Umbilical cord (tissue), 1 donor: ENCODE measurements at regions not wholly inside any gene's neighbourhood (a gene's known extent, or its start where the extent isn't known, plus 50 kb on each side); places are given as distances from the start of the nearest gene placed in this dataset.
"Not testable (repeated sequence)": the region's sequence is repeated elsewhere in the genome, so short reads cannot be mapped to it uniquely, and the experiment has no call there.

ENCODE experiments used
- DNase-seq: peaks from one replicate; pipeline ENCODE4 v3.0.0-alpha.2; 2015; ENCODE audit warnings: low spot score

DNA sequence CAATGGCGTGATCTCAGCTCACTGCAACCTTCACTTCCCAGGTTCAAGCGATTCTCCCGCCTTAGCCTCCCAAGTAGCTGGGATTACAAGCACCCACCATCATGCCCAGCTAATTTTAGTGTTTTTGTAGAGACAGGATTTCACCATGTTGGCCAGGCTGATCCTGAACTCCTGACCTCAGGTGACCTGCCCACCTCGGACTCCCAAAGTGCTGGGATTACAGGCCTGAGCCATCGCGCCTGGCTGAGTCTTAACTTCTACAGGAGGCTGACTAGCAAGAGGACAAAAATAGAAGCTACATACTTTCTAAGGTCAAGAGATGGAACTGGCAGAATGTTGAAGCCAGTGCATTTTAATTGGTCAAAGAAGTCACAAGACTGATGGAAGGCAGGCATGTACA, 2296.2 kb upstream of the RAG2 start:
- DNase-seq, result not testable (repeated sequence)

DNA sequence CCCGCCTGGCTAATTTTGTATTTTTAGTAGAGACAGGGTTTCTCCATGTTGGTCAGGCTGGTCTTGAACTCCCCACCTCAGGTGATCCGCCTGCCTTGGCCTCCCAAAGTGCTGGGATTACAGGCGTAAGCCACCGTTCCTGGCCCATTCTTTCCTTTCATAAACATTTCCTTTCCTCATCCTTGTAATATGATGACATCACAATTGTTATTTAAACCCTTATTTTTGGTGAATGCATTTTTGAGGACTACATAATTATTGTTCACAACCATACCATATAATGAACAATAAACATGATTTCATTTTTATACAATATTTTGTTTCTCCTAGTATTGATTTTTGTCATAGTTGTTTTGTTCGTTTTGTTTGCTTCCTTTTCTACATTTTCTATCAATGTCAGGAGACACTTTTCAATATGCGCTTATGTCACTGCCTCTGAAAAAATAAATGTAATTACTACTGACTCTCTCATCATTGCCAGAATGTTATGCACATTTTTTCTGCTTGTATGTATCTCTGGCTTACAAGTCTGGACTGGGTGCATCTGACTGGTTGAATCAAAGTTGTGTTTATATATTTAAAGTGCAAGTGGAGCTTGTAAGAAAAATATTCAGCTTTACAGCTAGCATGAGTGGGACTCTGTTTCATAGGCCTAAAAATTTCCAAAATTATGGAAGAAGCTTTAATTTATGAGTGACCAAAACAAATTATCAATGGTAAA, 2286.3 kb upstream of the RAG2 start:
- no peak for DNase-seq

DNA sequence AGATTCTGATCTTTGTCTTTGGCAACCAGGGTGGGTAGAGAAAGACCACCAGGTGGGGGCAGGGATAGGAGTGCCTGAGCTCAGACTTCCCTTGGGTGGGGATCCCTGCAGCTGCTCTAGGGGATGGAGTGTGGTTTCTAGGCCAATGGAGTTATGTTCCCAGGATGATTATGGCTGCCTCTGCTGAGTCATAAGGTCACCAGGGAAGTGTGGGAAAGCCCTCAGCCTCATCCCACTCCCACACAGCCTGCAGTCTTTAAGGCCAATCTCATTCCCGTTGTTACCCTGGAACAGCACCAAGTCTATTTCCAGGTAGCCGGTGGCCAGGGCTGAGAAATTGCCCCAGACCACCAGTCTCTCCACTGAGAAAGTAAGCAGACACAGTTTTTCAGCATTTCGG, 2269.3 kb upstream of the RAG2 start:
- no peak for DNase-seq

DNA sequence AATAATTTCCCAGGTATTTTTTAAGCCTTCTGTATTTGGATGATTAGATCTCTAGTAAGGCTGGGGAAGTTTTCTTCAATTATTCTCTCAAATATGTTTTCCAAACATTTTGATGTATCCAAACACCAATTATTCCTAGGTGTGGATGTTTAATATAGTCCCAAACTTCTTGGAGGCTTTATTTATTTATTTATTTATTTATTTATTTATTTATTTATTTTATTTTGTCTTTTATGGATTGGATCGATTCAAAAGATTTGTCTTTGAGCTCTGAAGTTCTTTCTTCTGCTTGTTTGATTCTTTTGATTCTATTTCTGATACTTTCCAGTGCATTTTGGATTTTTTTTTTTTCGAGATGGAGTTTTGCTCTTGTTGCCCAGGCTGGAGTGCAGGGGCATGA, 2267.9 kb upstream of the RAG2 start:
- no peak for DNase-seq

DNA sequence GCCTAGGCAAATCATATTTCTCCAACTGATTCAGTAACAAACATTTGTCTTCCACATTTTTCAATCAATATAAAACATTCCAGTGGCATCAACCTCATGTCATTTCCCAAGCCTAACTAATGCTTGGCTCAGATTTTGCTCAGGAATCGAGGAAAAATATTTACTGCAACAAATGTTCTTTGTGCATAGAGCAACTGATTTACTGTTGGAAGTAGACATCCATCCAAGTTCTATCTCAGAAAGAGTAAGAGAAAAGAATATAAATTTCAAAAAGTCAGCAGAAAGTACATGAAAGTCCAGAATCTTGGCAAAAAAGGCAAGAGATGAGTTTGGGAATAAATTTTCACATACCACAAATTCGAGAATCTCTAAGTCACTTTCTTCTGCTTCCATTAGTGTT, 2245.0 kb upstream of the RAG2 start:
- DNase-seq, result no peak

DNA sequence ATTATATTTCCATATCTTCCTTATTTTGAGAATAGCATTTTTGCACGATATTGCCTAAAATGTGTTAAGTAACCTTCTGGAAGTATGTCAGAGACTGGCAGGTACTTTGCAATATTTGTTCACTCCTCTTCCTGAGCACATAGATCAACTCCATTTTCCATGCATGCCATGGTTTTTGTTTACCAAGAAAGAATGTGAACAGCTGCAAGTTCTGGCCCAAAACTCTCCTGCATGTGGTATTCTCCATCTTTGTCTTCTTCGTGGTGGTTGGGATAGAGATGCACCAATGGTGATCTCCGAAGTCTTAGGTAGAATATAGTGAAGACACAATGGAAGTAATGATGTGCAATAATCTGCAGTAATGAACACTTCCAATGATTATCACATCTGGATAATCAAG, 2241.0 kb upstream of the RAG2 start:
- no peak for DNase-seq

DNA sequence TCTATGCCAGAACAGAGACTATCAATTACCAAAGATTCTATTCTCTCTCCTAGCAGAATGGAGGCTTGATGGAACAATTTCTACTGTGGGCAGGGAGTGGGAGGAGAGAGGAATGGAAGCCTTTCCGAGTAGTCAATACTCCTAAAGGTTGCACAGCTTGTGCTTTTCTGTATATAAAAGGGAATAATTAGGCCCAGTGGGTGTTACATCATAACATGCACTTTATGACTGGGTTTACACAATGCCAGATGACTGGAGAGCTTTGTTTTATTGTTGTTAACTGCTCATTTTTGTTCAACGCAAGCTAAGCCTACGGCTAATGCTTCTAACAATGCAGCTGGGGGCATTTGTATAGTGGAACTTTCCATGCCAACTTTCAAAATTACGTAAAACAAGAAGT, 2237.9 kb upstream of the RAG2 start:
- DNase-seq, result no peak

DNA sequence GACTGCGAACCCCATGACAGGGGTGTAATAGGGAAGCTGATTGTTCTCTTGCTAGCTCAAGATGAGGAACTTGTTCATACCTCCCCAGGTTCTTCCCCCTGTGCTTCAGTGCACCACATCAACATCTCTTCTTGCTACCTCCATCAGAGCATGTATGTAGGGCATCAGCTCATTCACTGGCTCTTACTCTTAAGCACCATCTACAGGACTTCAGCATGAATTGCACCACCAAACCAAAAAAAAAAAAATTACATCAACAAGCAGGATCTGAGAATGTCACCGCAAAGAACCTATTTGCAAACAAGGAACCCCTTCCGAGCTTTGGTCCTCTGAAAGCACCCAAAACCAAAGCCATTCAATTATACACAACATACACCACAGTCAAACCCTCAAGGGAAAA, 2226.5 kb upstream of the RAG2 start:
- no peak for DNase-seq

DNA sequence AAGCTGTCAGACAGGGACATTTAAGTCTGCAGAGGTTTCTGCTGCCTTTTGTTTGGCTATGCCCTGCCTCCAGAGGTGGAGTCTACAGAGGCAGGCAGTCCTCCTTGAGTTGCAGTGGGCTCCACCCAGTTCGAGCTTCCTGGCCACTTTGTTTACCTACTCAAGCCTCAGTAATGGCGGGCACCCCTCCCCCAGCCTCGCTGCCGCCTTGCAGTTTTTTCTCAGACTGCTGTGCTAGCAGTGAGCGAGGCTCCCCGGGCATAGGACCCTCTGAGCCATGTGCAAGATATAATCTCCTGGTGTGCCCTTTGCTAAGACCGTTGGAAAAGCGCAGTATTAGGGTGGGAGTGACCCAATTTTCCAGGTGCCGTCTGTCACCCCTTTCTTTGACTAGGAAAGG, 2223.8 kb upstream of the RAG2 start:
- DNase-seq, result not testable (repeated sequence)

DNA sequence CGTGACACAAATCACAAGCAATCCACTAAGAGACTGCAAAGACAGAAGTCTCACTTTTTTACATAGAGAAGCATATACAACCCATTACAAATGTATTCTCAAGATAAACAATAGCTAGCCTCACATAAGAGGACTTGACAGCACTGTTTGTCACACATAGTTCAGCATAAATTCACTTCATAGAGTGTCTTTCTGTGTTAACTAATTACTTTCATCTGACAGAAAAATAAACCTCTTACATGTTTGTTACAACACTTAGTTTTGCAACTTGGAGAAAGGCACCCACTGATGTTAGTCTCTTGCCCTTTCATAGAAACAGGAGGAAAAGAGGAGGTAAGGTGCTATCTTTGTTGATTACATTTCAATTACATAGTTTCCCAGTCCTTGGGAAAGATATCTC, 2221.9 kb upstream of the RAG2 start:
- no peak for DNase-seq

DNA sequence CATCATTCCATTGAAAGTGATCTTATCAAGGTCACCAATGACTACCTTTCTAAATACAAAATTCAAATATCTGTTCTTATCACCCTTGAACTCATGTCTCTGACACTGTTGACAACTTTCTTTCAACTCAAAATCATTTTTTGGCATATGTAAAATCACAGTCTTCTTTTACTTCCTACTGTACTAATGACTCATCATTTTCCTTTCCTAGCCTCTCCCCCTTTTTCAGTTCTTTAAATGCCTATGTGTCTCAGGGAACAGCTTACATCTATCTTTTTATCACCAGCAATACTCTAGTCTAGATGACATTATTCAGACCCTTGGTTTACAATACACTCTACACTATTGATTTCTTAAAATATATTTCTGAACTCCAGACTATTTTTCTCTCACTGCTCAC, 2220.7 kb upstream of the RAG2 start:
- DNase-seq, result no peak

DNA sequence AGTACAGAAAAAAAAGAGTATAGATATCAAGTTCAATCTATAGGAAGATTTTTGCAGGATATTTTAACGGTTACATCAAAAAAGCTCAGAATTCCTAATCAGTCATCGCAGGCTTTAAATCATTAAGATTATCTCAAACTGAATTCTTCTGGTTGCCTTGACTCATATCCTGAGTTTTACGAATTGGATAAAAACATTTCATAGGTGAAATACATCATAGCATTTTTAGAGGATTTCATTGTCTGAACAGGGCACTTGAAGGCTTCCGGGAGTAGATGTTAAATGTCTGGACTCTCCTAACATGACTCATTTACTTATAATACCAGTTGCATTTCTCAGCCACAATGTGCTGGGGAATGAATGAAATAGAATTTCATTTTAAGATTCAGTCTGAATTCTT, 2216.6 kb upstream of the RAG2 start:
- DNase-seq, result no peak

DNA sequence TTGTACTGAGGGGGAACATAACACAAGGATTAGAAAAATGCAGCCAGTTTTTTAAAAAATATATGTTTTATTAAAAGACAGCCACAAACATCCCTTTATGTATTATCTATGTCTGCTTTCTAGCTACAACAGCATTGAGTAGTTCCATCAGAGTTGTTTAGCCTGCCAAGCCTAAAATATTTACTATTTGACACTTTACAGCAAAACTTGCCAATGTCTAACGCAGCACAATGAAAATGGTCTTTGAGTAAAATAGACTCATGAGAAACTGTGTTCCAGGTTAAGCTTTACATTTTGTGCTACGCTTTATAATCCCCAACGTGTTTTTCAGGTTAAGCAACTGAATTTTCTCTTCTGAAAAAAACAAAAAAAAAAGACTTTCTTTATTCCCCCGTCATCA, 2211.5 kb upstream of the RAG2 start:
- DNase-seq, result no peak

DNA sequence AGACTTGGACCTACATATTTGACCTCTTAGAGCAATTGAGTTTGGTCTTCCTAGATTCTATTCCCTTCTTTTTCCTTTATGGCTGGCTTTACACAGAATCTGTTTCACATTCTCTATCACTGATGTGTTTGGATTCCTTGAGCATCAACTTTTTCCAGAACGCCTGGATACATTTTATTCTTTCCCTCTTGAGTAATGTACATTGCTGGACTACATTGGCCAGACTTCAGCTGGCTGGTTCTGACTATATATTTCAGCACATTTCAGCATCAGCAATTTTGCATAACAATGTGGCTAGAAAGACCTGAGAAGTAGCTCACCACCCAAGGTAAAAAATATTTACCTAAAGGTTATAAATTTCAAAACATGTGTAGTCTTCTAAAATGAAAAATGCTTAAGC, 2198.2 kb upstream of the RAG2 start:
- peak; percentile 3 for DNase-seq

DNA sequence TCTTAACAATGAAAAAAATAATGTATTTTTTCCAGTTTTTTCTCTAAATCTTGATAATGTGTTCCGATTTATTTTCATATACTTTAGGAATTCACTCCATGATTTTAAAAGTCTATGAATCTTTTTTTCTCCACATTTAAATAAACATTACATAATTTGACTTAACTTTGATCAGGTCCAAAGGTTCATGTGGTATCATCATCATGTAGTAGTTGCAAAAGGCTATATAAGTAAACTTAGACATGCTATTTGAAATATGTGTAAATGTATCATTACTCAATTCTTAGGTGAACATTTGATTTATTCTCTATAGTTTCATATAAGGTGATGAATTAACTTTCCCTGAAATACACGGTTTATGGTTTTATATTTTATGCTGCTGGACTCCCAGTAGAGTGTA, 2197.0 kb upstream of the RAG2 start:
- no peak for DNase-seq

DNA sequence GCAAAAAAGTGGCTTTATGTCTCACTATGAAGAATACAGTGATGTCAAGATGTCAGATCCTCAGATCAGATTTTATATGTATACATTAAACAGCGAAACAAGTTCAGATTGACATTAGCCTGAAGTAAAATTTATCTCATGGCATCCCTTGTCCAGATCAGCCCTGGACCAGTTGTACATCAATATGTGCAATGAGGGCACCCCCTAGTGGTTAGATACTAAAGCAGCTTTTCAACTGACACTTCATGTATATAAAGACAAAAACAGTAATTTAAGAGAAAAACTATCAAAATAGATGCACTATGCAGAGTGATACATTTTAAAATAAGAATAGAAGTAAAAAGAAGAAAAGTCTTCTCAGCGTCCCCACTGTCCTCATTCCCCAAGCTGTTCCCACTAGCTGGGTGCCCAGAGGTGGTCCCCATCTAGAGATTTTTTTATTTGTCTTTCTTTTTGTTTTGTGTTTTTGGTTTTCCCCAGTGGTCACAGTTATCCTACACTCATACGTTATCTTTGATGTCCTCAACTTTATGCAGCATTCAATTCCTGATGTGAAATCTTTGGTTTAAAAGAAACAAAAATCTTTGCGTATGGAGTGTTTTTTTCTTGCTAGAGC, 2193.4 kb upstream of the RAG2 start:
- peak; percentile 76 for DNase-seq

DNA sequence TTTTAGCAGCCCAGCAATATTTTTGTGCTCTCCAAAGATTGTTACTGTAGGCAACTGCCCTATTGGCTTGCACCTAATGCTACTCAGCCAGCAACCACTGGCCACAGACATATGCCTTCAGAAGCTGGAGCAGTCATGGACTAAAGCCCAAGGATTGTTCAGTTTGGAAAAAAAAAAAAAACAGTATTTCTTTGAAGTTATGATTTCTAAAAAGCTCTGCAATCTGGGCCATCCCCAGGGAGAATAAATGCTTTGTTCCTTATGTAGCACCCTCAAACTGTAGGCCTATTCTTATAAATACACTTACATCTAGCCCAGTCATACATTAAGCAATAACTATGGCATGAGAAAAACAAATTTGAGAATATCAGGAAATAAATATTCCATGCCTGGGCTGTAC, 2190.5 kb upstream of the RAG2 start:
- DNase-seq, result no peak

DNA sequence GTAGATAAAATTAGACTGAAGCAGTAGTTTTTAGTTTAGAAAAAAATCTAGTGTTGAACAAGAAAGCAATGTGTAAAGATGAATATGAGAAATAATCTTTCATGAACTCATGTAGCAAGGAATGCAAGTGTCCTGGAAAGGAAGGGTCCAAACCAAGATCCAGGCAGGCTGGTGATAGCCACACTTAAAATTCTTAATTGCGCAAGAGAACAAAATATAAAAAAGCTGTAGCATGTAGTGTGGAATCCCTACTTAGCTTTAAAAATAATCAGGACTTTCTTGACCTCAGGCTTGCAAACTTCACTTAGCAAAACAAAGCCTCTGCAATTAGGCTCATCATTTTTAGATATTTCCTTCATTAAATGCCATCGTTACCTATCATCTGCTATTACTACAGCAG, 2186.1 kb upstream of the RAG2 start:
- DNase-seq, result no peak

DNA sequence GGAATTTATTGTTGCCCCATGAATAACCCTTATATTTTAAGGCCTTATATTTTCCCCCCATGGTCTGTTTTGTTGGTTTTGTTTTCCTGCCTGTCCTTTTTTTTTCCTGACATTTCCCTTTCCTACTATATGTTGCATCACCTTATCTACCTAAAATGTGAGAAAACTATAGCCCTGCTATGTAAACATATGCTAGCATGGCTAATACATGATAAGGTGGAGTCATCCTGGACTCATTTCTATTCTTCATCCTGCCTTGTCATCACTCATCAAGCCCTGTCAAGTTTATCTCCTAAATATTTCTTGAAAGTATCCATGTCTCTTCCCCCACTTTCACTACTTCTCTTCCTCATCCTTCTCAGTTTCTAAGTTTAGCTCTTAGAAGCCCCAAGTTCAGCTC, 2168.8 kb upstream of the RAG2 start:
- DNase-seq, result no peak

DNA sequence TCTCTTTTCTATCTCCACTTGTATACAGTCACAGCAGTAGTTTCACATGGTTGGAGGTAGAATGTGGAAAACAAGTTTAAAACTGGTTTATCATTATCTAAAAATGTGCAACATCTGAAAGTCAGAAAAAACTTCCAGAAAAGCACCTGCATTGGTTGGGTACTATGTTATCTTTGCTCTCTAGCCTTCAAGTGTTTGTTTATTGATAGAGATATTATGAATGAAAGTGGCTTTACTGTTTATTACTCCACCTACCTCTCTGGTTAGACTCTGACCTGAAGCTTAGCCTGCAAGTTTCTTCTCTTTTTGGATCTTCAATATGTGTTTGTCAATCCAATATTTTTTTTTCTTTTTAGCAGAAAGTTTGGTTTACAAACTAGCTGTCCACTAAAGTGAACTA, 2161.4 kb upstream of the RAG2 start:
- DNase-seq, result no peak

DNA sequence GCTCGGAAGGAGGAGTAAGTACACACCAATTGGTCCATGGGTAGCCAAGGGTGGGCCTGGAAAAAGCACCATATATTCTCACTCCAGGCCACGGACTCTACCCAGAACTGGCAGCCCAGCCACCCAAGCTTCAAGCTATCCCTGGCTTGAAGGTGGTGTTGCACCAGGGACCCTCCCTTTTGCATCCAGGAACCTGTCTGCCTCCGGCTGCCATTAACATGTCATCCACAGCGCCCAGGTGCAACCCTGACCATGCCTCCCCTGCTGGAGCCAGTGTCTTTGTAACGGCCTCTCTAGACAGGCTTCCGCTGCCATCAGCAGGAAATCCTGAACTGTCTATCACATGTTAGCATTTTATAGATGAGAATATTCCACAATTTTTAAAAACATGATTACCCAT, 2158.5 kb upstream of the RAG2 start:
- DNase-seq, result no peak

DNA sequence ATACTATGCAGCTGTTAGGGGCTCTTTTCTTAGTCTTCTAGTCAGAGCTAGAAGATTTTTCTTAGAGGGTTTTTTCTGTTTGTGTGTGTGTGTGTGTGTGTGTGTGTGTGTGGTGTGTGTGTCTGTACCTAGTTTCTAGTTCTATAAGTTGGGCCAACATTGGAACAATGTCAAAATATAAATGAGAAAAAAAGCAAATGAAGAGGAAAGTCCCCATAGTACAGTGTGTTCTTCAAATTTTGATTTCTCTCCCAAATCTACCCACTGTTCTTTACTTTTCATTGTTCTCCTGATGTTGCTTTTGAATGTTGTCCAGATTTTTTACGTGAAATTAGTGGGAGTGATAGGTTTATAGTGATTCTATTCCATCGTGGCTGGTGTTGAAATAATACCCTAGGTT, 2153.4 kb upstream of the RAG2 start:
- DNase-seq, result no peak

DNA sequence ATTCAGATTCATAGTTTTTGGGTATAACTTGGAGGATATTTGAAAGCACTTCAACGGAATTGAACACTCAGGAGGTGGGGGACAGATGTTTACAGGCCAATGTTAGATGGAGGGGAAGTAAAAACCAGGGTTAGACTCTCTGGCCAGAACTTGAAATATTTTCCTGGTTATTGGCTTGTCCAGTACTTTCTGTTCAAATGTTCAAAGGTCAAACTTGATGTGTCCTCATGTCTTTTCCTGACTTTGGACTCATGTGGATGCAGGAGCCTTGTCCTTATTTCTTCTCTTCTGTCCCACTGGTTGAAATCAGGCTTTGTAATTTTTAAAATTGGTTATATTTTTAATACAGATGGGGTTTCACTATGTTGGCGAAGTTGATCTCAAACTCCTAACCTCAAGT, 2148.5 kb upstream of the RAG2 start:
- DNase-seq, result not testable (repeated sequence)

DNA sequence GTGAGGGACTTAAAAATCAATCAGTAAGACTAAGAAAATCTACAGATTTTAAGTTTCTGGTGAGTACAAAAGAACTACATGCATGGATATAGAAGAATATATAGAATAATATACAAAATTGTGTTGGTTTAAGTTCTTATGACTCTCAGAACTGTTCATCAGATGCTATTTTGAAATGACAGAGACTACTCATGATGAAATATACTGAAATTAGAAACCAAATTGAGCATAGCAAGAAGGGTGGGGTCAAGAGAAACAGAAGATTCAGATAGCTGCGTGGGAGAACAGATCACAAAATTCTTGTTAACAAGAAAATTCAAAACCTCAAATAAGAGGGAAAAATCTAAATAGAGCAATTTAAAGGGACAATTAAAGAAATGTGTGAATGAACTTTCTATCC, 2125.3 kb upstream of the RAG2 start:
- no peak for DNase-seq
